Activated T-cell treated with anti-CD3 and anti-CD28 coated beads for 1 hour (primary cell): ENCODE measurements at regions not wholly inside any gene's neighbourhood (a gene's known extent, or its start where the extent isn't known, plus 50 kb on each side); places are given as distances from the start of the nearest gene placed in this dataset.

ENCODE experiments used
- DNase-seq: peaks from one replicate; pipeline ENCODE4 v3.0.0-alpha.2; 2020; ENCODE audit warnings: low read depth

DNA sequence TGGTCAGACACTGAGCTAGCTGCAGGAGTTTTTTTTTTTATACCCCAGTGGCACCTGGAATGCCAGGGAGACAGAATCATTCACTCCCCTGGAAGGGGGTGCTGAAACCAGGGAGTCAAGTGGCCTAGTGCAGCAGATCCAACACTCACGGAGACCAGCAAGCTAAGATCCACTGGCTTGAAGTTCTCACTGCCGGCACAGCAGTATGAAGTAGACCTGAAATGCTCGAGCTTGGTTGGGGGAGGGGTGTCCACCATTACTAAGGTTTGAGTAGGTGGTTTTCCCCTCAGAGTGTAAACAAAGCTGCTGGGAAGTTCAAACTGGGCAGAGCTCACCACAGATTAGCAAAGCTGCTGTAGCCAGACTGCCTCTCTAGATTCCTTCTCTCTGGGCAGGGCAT lies 537.9 kb upstream of the LCORL start:
- no peak for DNase-seq

DNA sequence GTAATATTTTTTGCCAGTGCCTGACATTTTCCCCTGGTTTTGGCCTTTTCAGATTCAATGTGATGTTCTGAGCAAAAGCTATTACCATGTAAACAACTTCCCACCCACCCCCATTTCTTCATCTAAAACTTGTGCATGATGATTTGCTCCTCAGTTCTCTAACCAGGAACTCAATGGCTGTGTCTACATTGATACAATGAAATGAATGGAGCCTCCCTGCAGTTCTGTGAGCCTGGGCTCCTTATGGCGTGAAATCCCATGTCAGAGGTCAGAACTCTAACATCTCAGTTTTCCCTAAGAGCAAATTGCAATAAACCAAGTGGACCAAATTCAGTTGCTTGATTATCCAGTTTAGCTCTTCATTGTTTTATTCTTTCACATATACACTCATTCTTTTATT lies 534.8 kb upstream of the LCORL start:
- no peak for DNase-seq

DNA sequence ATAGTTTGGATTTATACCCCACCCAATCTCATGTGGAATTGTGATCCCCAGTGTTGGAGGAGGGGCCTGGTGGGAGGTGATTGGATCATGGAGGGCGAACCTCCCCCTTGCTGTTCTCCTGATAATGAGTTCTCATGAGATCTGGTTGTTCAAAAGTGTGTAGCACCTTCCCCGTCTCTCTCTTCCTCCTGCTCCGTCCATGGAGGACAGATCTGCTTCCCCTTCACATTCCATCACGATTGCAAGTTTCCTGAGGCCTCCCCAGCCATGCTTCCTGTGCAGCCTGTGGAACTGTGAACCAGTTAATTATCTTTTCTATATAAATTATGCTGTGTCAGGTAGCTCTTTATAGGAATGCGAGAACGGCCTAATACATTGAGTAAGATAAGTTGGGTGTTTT lies 518.8 kb upstream of the LCORL start:
- DNase-seq: no peak

DNA sequence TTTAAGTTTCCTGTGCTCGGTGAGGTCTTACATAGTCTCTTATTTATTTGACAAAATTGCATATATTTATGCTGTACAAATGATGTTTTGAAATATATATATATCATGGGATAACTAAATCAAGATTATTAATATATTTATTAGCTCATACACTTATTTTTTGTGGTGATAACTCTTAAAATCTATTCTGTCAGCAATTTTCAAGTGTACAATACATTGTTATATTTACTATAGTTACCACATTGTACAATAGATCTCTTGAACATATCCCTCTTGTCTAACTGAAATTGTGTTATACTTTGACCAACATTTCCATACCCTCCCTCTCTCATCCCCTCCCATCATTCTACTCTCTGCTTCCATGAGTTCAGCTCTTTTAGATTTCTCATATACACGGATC lies 516.6 kb upstream of the LCORL start:
- no peak for DNase-seq

DNA sequence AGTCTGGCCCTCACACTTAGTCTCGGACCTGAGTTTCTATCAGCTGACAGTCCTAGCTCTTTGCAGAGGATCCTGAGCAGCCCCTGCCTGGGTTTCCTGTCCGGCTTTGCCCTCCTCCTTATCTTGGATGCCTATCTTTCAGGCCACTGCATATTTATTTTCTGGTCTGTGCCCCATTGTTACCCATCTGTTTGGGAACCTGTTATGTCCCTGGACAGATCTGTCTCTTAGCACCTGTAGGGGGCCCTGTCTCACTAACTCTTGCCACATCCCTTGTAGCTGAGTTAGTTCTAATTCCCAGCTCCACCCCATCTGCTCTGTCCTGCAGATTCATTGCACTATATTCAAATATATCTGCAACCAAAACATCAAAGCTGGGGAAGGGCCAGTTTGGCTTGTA lies 514.9 kb upstream of the LCORL start:
- DNase-seq: no peak

DNA sequence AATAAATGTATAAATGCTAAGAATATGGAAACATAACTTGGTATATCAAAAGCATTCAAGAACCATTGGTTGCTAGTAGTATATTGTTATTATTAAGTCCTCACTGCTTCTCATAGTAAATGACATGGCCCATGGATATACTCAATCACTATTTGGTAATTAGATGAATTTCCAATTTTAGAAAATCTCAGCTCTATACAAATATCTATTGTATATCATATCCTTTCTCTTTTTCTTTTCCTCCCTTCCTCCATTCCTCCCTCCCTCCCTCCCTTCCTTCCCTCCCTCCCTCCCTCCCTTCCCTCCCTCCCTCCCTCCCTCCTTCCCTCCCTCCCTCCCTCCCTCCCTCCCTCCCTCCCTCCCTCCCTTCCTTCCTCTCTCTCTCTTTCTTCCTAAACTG lies 514.4 kb upstream of the LCORL start:
- DNase-seq: no peak

DNA sequence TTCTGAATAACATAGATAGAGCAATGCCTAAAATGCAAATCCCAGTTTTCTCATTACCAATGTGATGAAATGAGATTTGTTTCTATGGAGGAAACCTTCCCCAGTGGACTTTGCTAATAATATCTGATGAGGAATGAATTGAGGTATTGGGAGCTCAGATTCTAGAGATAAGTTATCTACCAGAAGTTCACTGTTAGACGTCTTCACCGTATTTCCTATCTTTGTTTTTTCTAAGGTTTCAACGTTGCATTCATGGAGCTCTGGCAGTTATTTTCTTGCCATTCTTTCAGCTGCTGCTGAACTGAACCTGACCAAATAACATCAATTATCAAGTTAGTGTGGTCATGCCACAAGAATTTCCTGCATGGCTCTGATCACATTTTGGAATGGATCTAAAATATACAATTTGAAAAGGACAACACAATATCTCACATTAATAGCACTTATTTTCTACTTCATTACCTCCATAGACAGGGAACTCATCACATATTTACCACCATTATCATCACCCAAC lies 511.8 kb upstream of the LCORL start:
- DNase-seq: no peak

DNA sequence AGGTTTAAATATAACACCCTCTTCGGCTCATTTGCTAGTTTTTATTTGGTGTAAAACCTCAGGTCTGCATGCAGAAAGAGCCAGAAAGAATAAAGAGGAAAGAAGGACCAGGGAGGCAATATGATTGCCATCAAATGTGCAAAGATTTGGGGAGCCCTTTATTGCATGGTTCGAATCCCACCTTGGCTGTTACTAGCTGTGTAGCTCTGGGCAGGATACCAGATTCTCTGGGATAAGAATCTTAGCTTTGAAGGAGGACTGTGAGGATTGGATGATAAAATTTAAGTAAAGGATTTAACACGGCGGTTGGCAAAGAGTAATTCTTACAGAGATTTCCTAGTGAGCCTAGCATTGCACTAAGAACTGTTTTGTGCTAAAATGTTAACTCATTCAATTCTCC lies 510.2 kb upstream of the LCORL start:
- no peak for DNase-seq

DNA sequence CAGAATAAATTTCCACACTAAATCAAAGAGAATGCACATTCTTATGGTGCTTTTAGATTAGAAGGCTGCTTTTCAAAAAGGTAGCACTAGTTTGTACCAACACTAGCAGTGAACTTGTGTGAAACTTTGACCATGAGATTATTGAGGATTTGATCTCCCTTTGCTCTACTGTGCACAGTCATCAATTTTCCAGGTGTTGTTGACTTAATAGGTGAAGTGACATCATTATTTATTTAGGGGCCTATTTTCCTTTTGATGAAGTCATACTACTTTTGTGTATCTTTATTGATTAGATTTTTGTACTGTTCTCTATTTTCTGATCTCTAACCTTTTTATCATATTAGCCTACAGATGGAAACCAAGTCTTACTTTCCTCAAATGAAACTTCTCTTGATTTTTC lies 507.9 kb upstream of the LCORL start:
- no peak for DNase-seq

DNA sequence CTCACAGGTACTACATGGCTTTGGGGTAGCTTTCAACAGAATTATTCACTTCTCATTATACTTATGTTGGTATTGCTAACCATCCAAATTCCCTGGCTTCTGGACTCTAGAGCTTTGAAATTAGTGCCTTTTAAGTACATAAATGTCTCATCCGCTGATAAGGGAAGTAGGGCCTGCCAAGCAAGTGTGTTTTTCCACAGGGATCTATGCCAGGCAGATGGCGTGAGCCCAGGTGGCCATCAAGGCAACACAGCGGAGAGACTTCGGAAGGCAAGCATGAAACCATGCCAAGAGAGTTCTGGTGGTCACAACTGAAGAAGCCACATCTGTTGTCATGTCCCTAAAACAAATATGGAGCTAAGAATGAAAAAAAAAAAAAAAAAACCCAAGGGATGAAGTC lies 503.1 kb upstream of the LCORL start:
- DNase-seq: no peak

DNA sequence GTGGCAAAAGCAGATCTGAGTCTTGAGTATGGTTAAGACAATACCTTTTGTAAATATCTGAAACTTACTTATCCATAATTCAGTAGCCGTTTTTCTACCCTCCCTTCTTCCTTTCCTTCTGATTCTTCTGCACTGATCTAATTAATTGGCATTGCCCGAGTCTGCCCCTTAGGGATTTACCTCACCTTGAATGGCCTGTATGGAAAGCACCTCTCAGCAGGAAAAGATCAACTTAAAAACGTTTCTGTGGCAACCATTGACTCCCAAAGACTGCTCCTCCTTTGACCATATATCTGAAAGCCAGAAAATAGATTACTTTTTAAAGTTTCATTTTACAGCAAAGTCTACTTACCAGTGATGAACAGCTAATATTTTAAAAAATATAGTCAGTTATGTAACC lies 496.5 kb upstream of the LCORL start:
- no peak for DNase-seq

DNA sequence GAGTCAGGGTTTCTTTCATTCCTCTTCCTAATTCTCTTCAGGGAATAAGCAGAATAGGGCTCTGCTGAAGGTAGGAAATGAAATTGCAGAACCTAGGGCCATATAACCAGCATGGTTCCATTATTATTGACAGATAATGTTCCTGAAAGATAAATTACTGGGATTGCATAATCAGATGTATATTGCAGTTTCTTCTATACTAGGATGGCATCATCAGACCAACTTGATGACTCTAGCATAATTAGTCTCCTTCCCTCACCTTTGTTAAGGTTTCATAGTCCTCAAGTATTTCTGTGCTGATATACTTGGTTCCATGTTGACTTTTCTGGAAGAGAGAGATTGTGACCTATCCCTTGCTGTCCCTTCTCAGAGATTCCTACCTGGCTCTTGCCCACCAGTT lies 492.3 kb upstream of the LCORL start:
- no peak for DNase-seq

DNA sequence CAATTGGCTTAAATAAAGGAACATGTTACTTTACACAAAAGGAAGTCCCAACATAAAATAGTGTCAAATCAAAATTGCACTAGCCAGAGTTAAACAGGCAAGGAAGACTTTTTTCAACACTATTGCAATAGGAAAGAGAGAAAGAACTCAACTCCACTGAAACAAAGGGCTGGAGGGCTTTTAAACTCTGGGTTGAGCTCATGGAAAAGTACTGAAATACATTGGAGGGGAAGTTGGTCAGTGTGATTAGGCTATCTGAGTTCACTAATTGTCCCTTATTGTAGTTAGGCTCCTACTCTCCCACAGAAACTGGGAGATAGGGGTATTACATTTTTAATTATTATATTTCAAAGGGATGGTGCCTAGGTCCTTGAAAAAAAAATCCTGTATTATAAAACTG lies 491.2 kb upstream of the LCORL start:
- DNase-seq: no peak

DNA sequence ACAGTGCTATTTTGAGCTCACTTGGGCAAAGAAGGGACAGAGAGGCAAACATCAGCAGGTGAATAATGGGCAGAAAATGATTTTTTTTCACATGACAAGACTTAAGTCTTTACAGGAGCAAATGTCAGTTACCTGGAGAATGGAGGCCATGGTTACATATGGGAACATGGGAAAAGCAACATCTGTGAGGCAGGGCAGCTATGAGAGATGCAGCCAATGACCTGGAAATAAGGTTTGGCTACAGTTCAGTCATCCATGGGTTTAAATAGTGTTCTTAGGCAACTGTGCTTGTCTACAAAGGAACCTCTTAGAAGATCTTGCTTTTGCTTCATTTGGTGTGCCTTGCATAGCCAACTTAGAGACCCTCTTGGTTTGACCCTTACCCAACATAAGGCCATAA lies 490.2 kb upstream of the LCORL start:
- DNase-seq: no peak

DNA sequence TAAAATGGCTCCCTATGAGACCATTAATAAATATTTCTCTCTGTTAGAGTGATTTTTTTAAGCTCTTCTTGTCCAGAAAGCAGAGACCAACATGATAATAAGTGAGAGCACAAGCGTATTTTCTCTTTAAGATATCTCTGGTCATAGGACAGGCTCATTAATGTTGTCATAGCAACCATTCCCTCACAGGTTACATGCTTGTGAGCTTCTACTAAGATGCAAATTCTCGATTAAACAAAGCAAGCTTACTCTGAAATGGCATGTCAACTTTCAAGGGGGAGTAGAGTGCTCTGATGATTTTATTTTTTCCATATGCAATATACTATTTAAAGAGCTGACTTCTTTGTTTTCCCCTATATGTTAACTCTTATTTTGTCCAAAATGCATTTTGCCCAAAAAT lies 487.2 kb upstream of the LCORL start:
- no peak for DNase-seq

DNA sequence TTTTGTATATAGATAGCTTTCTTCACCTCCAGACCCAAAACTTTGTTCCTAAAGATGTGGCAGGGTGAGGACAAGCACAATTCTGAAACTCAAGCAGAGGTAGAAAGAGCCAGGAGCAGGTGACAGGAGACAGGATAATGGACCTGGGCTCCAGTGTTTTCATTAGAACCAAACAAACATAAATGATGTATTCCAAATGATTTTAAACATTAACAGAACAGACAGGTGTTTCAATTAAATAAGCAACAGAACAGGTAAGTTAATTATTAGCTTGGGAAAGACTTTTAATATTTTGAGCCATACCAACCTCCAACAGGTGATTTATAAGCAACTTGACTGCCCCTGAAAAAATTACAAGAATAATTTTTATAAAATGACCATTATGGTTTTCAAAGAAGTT lies 459.4 kb upstream of the LCORL start:
- no peak for DNase-seq

DNA sequence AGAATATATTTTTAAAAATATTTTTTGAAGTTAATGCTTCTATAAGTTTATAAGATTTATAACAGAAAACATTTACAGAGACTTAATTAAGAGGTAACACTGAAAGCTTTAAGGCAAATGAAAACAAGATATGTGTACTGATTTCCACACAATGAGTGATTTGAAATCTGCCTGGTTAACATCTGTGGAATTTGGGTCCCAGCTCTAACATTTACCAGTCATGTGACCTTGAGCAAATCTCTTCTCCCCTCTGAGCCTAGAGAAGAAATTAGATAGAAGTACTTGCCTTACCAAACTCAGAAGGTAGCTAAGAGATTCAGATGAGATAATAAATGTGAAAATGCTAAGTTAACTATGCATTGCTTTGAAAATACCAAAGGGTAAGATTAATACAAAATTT lies 458.8 kb upstream of the LCORL start:
- DNase-seq: no peak

DNA sequence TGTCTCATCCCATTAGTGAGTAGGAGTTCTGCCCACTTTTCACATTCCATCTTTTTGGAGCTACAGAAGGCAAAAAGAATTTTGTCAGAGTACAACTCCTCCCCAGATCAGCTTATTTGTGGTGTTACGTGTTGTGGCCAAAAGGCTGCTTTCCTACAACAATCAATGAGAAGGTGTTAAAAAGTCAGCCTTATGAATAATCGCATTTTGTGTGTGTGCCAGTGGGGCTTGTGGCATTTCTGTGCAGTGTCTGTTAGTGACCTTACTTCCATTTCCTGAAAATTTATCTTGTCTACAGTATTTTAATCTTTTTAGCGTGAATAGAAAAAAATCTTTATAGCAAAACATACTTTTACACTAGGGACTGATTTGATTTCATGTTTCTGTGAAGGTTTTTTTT lies 458.3 kb upstream of the LCORL start:
- no peak for DNase-seq

DNA sequence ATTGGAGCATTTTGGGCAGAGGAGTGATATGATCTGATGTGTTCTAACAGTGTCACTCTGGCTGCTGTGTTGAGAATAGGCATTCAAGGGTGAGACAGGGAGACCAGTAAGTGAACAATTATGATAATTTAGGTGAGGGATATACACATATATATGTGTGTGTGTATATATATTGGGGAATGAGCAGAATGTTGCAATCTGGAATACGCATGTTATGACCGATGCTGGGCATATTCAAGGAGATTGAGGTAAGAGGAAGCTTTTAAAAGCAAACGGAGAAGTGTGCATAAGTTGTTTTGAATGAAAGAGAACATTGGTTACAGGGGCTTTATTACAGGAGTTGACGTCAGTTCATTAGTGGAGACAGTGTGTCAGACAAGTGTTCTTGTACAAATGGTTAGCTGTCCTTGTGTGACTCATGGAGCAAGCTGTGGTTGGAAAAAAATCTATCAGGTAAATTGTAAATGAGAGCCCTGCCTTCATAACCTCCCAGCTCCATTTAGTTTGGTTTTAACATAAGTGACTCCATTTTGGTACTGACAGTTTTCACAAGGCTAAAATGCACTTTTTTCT lies 442.5 kb upstream of the LCORL start:
- no peak for DNase-seq

DNA sequence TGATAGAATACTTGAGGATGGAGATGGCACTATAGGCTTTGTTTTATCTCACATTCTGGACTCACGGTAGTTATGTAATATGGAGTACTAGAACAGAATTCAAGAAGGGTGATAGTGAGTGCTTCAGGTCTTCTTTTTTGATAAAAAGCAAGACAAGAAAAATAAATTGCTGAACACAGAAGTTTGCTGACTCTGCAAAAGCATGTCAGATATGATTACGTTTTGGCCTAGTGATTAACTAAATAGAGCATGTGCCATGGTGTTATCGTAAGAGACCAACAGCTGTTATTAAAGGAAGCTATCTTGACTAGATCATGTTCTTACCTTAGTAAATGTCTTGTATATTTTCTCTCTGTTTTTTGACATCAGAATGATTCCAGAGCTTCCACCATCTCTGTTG lies 436.9 kb upstream of the LCORL start:
- DNase-seq: no peak

DNA sequence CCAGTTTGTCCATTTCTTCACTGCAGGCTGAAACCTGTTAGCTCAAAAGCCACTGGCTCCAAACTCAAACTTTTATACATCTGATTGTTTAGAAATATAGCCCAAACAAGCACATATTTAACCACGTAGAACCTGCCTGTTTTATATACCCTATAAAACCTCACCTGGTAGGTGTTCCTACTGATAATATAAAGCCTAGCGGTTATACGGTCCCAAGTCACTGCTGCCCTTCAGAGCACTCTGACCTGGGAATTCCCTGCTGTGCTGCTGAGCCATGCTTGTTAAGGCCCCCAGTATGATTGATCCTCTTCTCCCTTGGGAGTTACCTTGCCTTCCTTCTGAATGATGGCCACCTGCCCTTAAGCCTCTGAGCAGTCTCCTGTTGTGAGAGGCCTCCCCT lies 432.8 kb upstream of the LCORL start:
- DNase-seq: no peak

DNA sequence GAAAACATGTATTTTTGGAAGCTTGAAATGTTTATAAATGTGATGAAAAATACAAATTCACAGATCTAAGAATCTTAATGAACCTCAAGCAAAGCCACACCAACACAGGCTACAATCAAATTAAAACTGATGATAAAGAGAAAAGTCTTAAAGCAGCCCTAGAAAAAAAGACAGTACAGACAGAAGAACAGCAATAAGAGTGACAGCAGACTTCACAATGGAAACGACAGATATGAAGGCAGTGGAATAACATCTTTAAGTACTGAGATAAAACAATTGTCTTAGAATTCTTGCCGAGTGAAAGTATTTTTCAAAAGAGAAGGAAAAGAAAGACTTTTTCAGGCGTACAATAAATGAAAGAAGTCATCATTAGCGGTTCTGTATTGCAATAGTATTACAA lies 423.6 kb upstream of the LCORL start:
- DNase-seq: no peak

DNA sequence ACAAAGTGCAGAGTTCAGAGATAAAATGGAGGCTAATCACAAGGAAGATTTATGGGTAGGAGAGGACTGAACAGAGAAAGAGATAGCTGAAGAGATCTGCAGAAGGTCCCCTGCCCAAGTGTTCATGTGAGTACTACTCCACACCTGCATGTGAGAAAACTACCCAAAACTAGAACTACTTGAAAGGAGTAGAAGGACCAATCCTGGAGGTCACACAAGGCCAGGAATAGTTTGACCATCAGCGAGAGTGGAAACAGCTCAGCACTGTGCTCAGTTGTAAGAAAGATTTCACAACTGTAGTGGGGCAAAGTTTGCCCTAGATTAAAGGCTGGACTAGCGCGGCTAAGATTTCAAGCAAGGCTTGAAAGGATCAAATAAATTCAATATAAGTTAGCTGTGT lies 422.7 kb upstream of the LCORL start:
- no peak for DNase-seq

DNA sequence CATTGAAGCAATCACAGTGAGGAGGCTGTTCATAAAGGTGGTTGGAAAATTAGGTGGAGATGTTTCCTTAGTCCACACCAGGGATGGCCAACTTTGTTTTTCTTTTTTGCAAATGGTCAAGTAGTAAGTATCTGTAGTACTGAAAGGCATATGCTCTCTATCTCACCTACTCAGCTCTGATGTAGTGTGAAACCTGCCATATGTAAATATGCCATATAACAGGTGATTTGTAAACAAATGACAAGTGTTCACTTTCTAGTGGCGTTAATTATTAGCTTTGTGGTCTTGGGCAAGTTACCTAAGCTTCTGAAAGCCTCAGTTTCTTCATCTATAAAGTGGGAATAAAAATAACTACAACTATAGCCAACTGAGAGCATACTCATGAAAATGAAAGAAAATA lies 421.4 kb upstream of the LCORL start:
- no peak for DNase-seq

DNA sequence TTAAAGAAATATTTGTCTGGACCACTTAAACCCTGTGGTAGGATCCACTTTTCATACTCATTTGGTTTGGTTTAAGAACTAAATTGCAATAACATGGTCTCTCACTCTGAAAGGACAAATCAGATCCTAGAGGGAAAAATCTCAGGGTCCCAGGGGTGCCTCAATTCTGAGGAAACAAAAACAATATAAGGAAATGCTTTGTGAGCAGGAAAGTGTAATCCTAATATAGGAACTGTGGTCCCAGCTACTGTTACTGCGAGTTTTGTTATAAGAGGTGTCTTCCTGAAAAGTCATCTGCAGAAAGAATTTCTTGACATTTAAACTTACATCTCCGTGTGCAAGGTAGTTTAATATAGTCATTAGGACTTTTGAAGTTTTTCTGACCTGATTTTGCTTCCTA lies 420.1 kb upstream of the LCORL start:
- no peak for DNase-seq
